GM21447 (cell line): ENCODE measurements at regions not wholly inside any gene's neighbourhood (a gene's known extent, or its start where the extent isn't known, plus 50 kb on each side); places are given as distances from the start of the nearest gene placed in this dataset.

ENCODE experiments used
- ATAC-seq: cut with Tn5 transposase; IDR thresholded peaks from one replicate; pipeline ENCODE4 v1.9.1; 2021; ENCODE audit not compliant: unreplicated experiment

GRCh38 chr6:25010902-25011625 lies 75.3 kb upstream of the RIPOR2 start:
- no peak for ATAC-seq

GRCh38 chr6:25012657-25013056 lies 76.9 kb upstream of the RIPOR2 start:
- no peak for ATAC-seq

- ATAC-seq = peak; percentile 53
These were observed 77.5 kb upstream of the RIPOR2 start for GRCh38 chr6:25013246-25013645.

GRCh38 chr6:25014369-25014768 lies 78.6 kb upstream of the RIPOR2 start:
- no peak for ATAC-seq

GRCh38 chr6:25014791-25015560 lies 79.2 kb upstream of the RIPOR2 start:
- ATAC-seq = no peak

GRCh38 chr6:25016014-25016720 lies 80.4 kb upstream of the RIPOR2 start:
- ATAC-seq = no peak

- ATAC-seq = no peak
These were observed 81.7 kb upstream of the RIPOR2 start for GRCh38 chr6:25017486-25017885.

- peak; percentile 55 for ATAC-seq
These were observed 82.3 kb upstream of the RIPOR2 start for GRCh38 chr6:25017932-25018567.

GRCh38 chr6:25018568-25018954 lies 82.8 kb upstream of the RIPOR2 start:
- ATAC-seq = no peak

GRCh38 chr6:25022140-25022553 lies 86.4 kb upstream of the RIPOR2 start:
- ATAC-seq = no peak

GRCh38 chr6:25023781-25024180 lies 88.0 kb upstream of the RIPOR2 start:
- ATAC-seq = no peak

GRCh38 chr6:25024821-25025220 lies 89.1 kb upstream of the RIPOR2 start:
- ATAC-seq = no peak

- no peak for ATAC-seq
These were observed 89.6 kb upstream of the RIPOR2 start for GRCh38 chr6:25025248-25025918.

GRCh38 chr6:25025919-25026301 lies 90.2 kb upstream of the RIPOR2 start:
- no peak for ATAC-seq

- ATAC-seq = no peak
These were observed 91.0 kb upstream of the RIPOR2 start for GRCh38 chr6:25026723-25027122.

GRCh38 chr6:25027221-25027916 lies 91.6 kb upstream of the RIPOR2 start:
- ATAC-seq = peak; percentile 95

GRCh38 chr6:25028328-25028727 lies 92.6 kb upstream of the RIPOR2 start:
- no peak for ATAC-seq

- ATAC-seq = no peak
These were observed 97.2 kb upstream of the RIPOR2 start for GRCh38 chr6:25032934-25033333.

GRCh38 chr6:25034431-25034921 lies 98.7 kb upstream of the RIPOR2 start:
- no peak for ATAC-seq

- no peak for ATAC-seq
These were observed 99.4 kb upstream of the RIPOR2 start for GRCh38 chr6:25035174-25035511.
